ENCODE measurements at regions not wholly inside any gene's neighbourhood (a gene's known extent, or its start where the extent isn't known, plus 50 kb on each side); places are given as distances from the start of the nearest gene placed in this dataset.
"Not testable (repeated sequence)": the region's sequence is repeated elsewhere in the genome, so short reads cannot be mapped to it uniquely, and the experiment has no call there.

- not testable (repeated sequence) for TF ChIP-seq CTCF (IDR thresholded peaks at IDR 0.05; ENCODE audit: poor library complexity, severe bottlenecking); POLR2AphosphoS5 (IDR thresholded peaks at IDR 0.05); EZH2 (IDR thresholded peaks at IDR 0.05; ENCODE audit: borderline replicate concordance, insufficient read depth, low read length, poor library complexity, severe bottlenecking); MXI1 (conservative IDR thresholded peaks at IDR 0.05; ENCODE audit: poor library complexity, severe bottlenecking)
These were observed 174.2 kb upstream of the FOXK1 start for GRCh38 chr7:4507886-4508285.

All from neural cell (in vitro differentiated cells).